Stimulated activated CD4-positive, alpha-beta T cell treated with anti-CD3 and anti-CD28 coated beads, Interleukin-1b, Interleukin-23, amount 100 ng/mL, for 48 hours (primary cell): ENCODE measurements at regions not wholly inside any gene's neighbourhood (a gene's known extent, or its start where the extent isn't known, plus 50 kb on each side); places are given as distances from the start of the nearest gene placed in this dataset.

Experiments
- DNase-seq: peaks from one replicate; pipeline ENCODE4 v3.0.0-alpha.2; 2020

GRCh38 chr2:16313235-16313975 lies 352.2 kb downstream of the CYRIA start:
- DNase-seq, result no peak

- DNase-seq, result no peak
These were observed 352.9 kb downstream of the CYRIA start for GRCh38 chr2:16312771-16313170.

- no peak for DNase-seq
These were observed 353.9 kb downstream of the CYRIA start for GRCh38 chr2:16311521-16312440.

- no peak for DNase-seq
These were observed 356.8 kb downstream of the CYRIA start for GRCh38 chr2:16308816-16309215.

GRCh38 chr2:16304876-16305590 lies 360.6 kb downstream of the CYRIA start:
- DNase-seq, result no peak

GRCh38 chr2:16303761-16304160 lies 361.9 kb downstream of the CYRIA start:
- DNase-seq, result no peak

- DNase-seq, result no peak
These were observed 362.4 kb downstream of the CYRIA start for GRCh38 chr2:16303273-16303577.

- no peak for DNase-seq
These were observed 362.3 kb downstream of the MYCN start for GRCh38 chr2:16302431-16303272.

GRCh38 chr2:16301961-16302360 lies 361.6 kb downstream of the MYCN start:
- no peak for DNase-seq

GRCh38 chr2:16298866-16299265 lies 358.5 kb downstream of the MYCN start:
- no peak for DNase-seq

- no peak for DNase-seq
These were observed 356.2 kb downstream of the MYCN start for GRCh38 chr2:16296331-16297250.

- DNase-seq, result no peak
These were observed 355.6 kb downstream of the MYCN start for GRCh38 chr2:16296038-16296290.

- DNase-seq, result no peak
These were observed 354.4 kb downstream of the MYCN start for GRCh38 chr2:16294791-16295190.

- DNase-seq, result no peak
These were observed 353.5 kb downstream of the MYCN start for GRCh38 chr2:16293871-16294270.

- no peak for DNase-seq
These were observed 353.0 kb downstream of the MYCN start for GRCh38 chr2:16293398-16293797.

GRCh38 chr2:16291731-16292550 lies 351.6 kb downstream of the MYCN start:
- no peak for DNase-seq

- DNase-seq, result no peak
These were observed 350.9 kb downstream of the MYCN start for GRCh38 chr2:16291226-16291625.

- DNase-seq, result no peak
These were observed 350.1 kb downstream of the MYCN start for GRCh38 chr2:16290311-16291020.

- DNase-seq, result no peak
These were observed 348.2 kb downstream of the MYCN start for GRCh38 chr2:16288371-16289112.

GRCh38 chr2:16287831-16288230 lies 347.5 kb downstream of the MYCN start:
- DNase-seq, result no peak
